GM19240 (cell line): ENCODE measurements at regions not wholly inside any gene's neighbourhood (a gene's known extent, or its start where the extent isn't known, plus 50 kb on each side); places are given as distances from the start of the nearest gene placed in this dataset.

Experiments
- DNase-seq: peaks from one replicate; pipeline ENCODE4 v3.0.0; 2011; ENCODE audit warnings: low spot score; ENCODE audit not compliant: insufficient read length

- no peak for DNase-seq
These were observed 550.5 kb upstream of the DIPK2B start for GRCh38 chrX:45751156-45751555.

GRCh38 chrX:45750639-45751038 is 550.0 kb upstream of the DIPK2B start:
- DNase-seq = no peak

- DNase-seq = no peak
These were observed 548.7 kb upstream of the DIPK2B start for GRCh38 chrX:45749375-45749774.

- no peak for DNase-seq
These were observed 547.7 kb upstream of the DIPK2B start for GRCh38 chrX:45748369-45748774.

- DNase-seq = no peak
These were observed 547.2 kb upstream of the DIPK2B start for GRCh38 chrX:45747905-45748304.

- DNase-seq = no peak
These were observed 544.8 kb upstream of the DIPK2B start for GRCh38 chrX:45745479-45745878.

- DNase-seq = no peak
These were observed 543.4 kb upstream of the DIPK2B start for GRCh38 chrX:45743906-45744625.

- DNase-seq = no peak
These were observed 542.4 kb upstream of the DIPK2B start for GRCh38 chrX:45743081-45743533.

GRCh38 chrX:45740291-45740690 is 539.6 kb upstream of the DIPK2B start:
- no peak for DNase-seq

GRCh38 chrX:45735571-45735970 is 534.9 kb upstream of the DIPK2B start:
- DNase-seq = no peak

- no peak for DNase-seq
These were observed 530.8 kb upstream of the DIPK2B start for GRCh38 chrX:45731448-45731847.

- no peak for DNase-seq
These were observed 527.1 kb upstream of the DIPK2B start for GRCh38 chrX:45727761-45728160.

- DNase-seq = no peak
These were observed 521.8 kb upstream of the DIPK2B start for GRCh38 chrX:45722471-45722870.

GRCh38 chrX:45719751-45720501 is 519.2 kb upstream of the DIPK2B start:
- DNase-seq = no peak

- no peak for DNase-seq
These were observed 518.0 kb upstream of the DIPK2B start for GRCh38 chrX:45718676-45719075.

- DNase-seq = no peak
These were observed 516.1 kb upstream of the DIPK2B start for GRCh38 chrX:45716750-45717149.

- DNase-seq = no peak
These were observed 515.1 kb upstream of the DIPK2B start for GRCh38 chrX:45715748-45716147.

- no peak for DNase-seq
These were observed 514.2 kb upstream of the DIPK2B start for GRCh38 chrX:45714866-45715265.

- no peak for DNase-seq
These were observed 511.4 kb upstream of the DIPK2B start for GRCh38 chrX:45712067-45712466.

GRCh38 chrX:45711231-45711630 is 510.6 kb upstream of the DIPK2B start:
- no peak for DNase-seq

- DNase-seq = no peak
These were observed 509.6 kb upstream of the DIPK2B start for GRCh38 chrX:45710081-45710801.

GRCh38 chrX:45709381-45709780 is 508.7 kb upstream of the DIPK2B start:
- no peak for DNase-seq
